DND-41 (cell line): ENCODE measurements at regions not wholly inside any gene's neighbourhood (a gene's known extent, or its start where the extent isn't known, plus 50 kb on each side); places are given as distances from the start of the nearest gene placed in this dataset.

Experiments
- ATAC-seq: fragments of 200-7000 bp; cut with Tn5 transposase; 3 replicates; pipeline ENCODE4 v1.9.1; 2021; ENCODE audit warnings: low read depth; ENCODE audit not compliant: insufficient read depth
- DNase-seq: peaks from one replicate; pipeline ENCODE4 v3.0.0-alpha.2; 2020
- H2AFZ ChIP-seq: 2 replicates; pipeline ENCODE4 v1.6.0; 2012; ENCODE audit warnings: low read depth, low read length
- H3K27ac ChIP-seq: 2 replicates; pipeline ENCODE4 v1.5.1; 2012; ENCODE audit warnings: low read length, inconsistent platforms
- H3K27me3 ChIP-seq: fragments of 200-600 bp; sonication (generic); 2 replicates; pipeline ENCODE4 v1.6.0; 2012; ENCODE audit warnings: low read length, mild to moderate bottlenecking, inconsistent platforms; ENCODE audit not compliant: insufficient read depth, poor library complexity
- H3K36me3 ChIP-seq: 2 replicates; pipeline ENCODE4 v1.5.1; 2012; ENCODE audit warnings: low read length, inconsistent platforms; ENCODE audit not compliant: insufficient read depth
- H3K4me1 ChIP-seq: 2 replicates; pipeline ENCODE4 v1.5.1; 2012; ENCODE audit warnings: mild to moderate bottlenecking, low read length; ENCODE audit not compliant: insufficient read depth
- H3K4me2 ChIP-seq: 2 replicates; pipeline ENCODE4 v1.6.0; 2012; ENCODE audit warnings: mild to moderate bottlenecking, moderate library complexity, low read length, inconsistent platforms; ENCODE audit not compliant: insufficient read depth
- H3K4me3 ChIP-seq, 2 experiments: fragments of 200-600 bp in 1 of 2; shearing (Covaris generic) in 1 of 2; 2 replicates each; pipeline ENCODE4 v1.5.1; 2012 to 2016; ENCODE audit warnings: inconsistent platforms in 2 of 2, low read length in 2 of 2, mild to moderate bottlenecking in 2 of 2, low read depth in 1 of 2, moderate library complexity in 1 of 2
- H3K79me2 ChIP-seq: 2 replicates; pipeline ENCODE4 v1.6.0; 2012; ENCODE audit warnings: low read length, inconsistent platforms; ENCODE audit not compliant: insufficient read depth
- H3K9ac ChIP-seq: 2 replicates; pipeline ENCODE4 v1.6.0; 2012; ENCODE audit warnings: low read depth, mild to moderate bottlenecking, inconsistent platforms, low read length, moderate library complexity
- H3K9me3 ChIP-seq: 2 replicates; pipeline ENCODE4 v1.5.1; 2012; ENCODE audit warnings: low read length, moderate library complexity, mild to moderate bottlenecking, inconsistent platforms; ENCODE audit not compliant: insufficient read depth, severe bottlenecking
- H4K20me1 ChIP-seq: 2 replicates; pipeline ENCODE4 v1.6.0; 2012; ENCODE audit warnings: low read length; ENCODE audit not compliant: insufficient read depth
- EZH2 ChIP-seq: IDR thresholded peaks from 3 replicates; pipeline ENCODE4 v1.6.1; 2012; ENCODE audit warnings: borderline replicate concordance, low read depth, mild to moderate bottlenecking, moderate library complexity, low read length, inconsistent platforms; ENCODE audit not compliant: severe bottlenecking
- TF ChIP-seq, protein P1 (sequence below): IDR thresholded peaks from 2 replicates; pipeline ENCODE4 v1.5.1; 2012; ENCODE audit warnings: borderline replicate concordance, low read length, moderate library complexity, mild to moderate bottlenecking; ENCODE audit not compliant: poor library complexity, severe bottlenecking; ENCODE audit errors: extremely low read depth

- no peak for DNase-seq
- Histone ChIP-seq H3K9me3 (no peaks in the 10 kb centered on the region), H3K79me2 (no peaks in the 10 kb centered on the region), H3K4me3 (no peak overlapping the region), H3K36me3 (no peaks in the 10 kb centered on the region), H3K27me3 (peaks cover 2% of the 10 kb centered on the region), H2AFZ (no peak overlapping the region), H4K20me1 (no peaks in the 10 kb centered on the region), H3K27ac (no peak overlapping the region), H3K4me2 (no peak overlapping the region), H3K9ac (no peak overlapping the region), H3K4me1 (peaks cover 8% of the 10 kb centered on the region)
- TF ChIP-seq EZH2 = no peak
- TF ChIP-seq, protein P1, sequence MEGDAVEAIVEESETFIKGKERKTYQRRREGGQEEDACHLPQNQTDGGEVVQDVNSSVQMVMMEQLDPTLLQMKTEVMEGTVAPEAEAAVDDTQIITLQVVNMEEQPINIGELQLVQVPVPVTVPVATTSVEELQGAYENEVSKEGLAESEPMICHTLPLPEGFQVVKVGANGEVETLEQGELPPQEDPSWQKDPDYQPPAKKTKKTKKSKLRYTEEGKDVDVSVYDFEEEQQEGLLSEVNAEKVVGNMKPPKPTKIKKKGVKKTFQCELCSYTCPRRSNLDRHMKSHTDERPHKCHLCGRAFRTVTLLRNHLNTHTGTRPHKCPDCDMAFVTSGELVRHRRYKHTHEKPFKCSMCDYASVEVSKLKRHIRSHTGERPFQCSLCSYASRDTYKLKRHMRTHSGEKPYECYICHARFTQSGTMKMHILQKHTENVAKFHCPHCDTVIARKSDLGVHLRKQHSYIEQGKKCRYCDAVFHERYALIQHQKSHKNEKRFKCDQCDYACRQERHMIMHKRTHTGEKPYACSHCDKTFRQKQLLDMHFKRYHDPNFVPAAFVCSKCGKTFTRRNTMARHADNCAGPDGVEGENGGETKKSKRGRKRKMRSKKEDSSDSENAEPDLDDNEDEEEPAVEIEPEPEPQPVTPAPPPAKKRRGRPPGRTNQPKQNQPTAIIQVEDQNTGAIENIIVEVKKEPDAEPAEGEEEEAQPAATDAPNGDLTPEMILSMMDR = no peak
- no peak for ATAC-seq
Observed at GRCh38 chr2:236508466-236508865, 61.2 kb upstream of the ACKR3 start.

- H3K36me3 ChIP-seq = no peaks in the 10 kb centered on the region
- H3K4me3 ChIP-seq = no peak overlapping the region
- TF ChIP-seq, protein P1 = no peak
- TF ChIP-seq EZH2 = no peak
- DNase-seq (no peak), ATAC-seq (no peak; the same call in 2 of the 3 replicates)
- H3K4me1 ChIP-seq = peaks cover 9% of the 10 kb centered on the region
- H3K9me3 ChIP-seq = no peaks in the 10 kb centered on the region
- no peaks in the 10 kb centered on the region for H3K79me2 ChIP-seq
- H2AFZ ChIP-seq = no peak overlapping the region
- H3K9ac ChIP-seq = no peak overlapping the region
- H3K27ac ChIP-seq = no peak overlapping the region
- H3K27me3 ChIP-seq = no peaks in the 10 kb centered on the region
- H3K4me2 ChIP-seq = no peak overlapping the region
- H4K20me1 ChIP-seq = no peaks in the 10 kb centered on the region
Observed at GRCh38 chr2:236510034-236510433, 59.6 kb upstream of the ACKR3 start.

- H3K36me3 ChIP-seq = no peaks in the 10 kb centered on the region
- no peak overlapping the region for H3K27ac ChIP-seq
- H3K9ac ChIP-seq = no peak overlapping the region
- no peaks in the 10 kb centered on the region for H3K27me3 ChIP-seq
- H3K4me2 ChIP-seq = no peak overlapping the region
- no peak overlapping the region for H2AFZ ChIP-seq
- H3K4me1 ChIP-seq = peaks cover 9% of the 10 kb centered on the region
- H3K4me3 ChIP-seq = no peak overlapping the region
- H4K20me1 ChIP-seq = no peaks in the 10 kb centered on the region
- DNase-seq (no peak), ATAC-seq (no peak)
- TF ChIP-seq EZH2 = no peak
- TF ChIP-seq, protein P1 = no peak
- no peaks in the 10 kb centered on the region for H3K9me3 ChIP-seq
- H3K79me2 ChIP-seq = no peaks in the 10 kb centered on the region
Observed at GRCh38 chr2:236511266-236511665, 58.4 kb upstream of the ACKR3 start.

DNA sequence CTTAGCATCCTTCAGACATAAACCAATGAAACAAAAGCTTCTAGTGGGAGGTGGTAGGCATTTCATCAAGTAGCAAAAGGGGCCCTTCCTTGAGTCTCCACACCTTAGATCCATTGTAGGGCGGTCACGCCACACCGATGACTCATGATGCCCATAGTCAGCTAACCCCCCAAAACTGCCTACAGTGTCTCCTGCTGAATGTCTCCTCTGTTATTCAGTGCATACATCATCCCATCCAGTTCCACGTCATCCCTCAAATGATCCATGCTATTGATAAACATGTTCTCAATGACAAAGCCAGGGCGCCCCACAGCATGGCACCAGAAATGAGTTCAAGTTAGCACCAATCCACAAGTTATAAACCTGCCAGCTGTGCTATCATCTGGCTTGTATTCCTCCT is 57.4 kb upstream of the ACKR3 start:
- H3K4me2 ChIP-seq = no peak overlapping the region
- TF ChIP-seq, protein P1 = no peak
- no peak for TF ChIP-seq EZH2
- no peaks in the 10 kb centered on the region for H3K79me2 ChIP-seq

More for the DNA sequence above, 57.4 kb upstream of the ACKR3 start:
- Histone ChIP-seq H3K4me3 (no peak overlapping the region), H3K27me3 (no peaks in the 10 kb centered on the region), H3K27ac (no peak overlapping the region), H4K20me1 (no peaks in the 10 kb centered on the region), H3K9ac (no peak overlapping the region), H2AFZ (no peak overlapping the region), H3K9me3 (no peaks in the 10 kb centered on the region), H3K36me3 (no peaks in the 10 kb centered on the region), H3K4me1 (peaks cover 9% of the 10 kb centered on the region)
- ATAC-seq (no peak), DNase-seq (no peak)
